ENCODE measurements at regions not wholly inside any gene's neighbourhood (a gene's known extent, or its start where the extent isn't known, plus 50 kb on each side); places are given as distances from the start of the nearest gene placed in this dataset.

GRCh38 chr16:51801635-51802034 is 650.6 kb upstream of the SALL1 start:
- H3K36me3 Mint-ChIP-seq (ENCODE audit: insufficient read depth): no peaks in the 10 kb centered on the region
- no peaks in the 10 kb centered on the region for H3K9me3 Mint-ChIP-seq
- H3K4me1 Mint-ChIP-seq (ENCODE audit: low read depth): no peaks in the 10 kb centered on the region
- H3K4me3 Mint-ChIP-seq: no peak overlapping the region
- H3K27me3 Mint-ChIP-seq (ENCODE audit: low read depth): no peaks in the 10 kb centered on the region
- DNase-seq (no peak), ATAC-seq (no peak)

DNA sequence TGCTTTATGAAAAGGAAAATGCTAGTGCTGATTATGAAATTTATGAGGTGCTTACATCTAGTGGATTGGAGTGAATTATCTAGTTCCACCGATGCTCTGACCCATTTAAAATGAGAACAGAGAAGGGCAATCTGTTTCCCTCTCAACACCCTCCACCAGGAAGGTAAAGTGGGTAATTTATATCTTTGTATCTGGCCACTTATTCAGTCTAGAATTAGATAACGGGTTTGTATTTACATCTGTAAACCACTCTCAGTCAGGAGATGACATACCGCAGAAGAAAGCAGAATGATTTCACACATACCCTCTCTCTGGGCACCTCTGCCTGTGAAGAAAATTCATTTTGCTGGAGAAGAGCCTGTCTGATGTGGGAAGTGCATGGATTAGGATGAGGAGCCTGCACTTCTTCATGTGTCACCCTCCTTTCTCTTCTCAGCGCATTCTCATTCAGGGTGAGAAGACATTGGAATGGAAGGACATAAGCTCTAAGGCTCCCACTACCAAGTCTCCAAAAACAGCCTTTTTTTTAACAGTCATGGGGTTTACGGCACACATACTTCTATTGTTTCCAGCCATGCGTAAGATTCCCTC is 646.7 kb upstream of the SALL1 start:
- no peaks in the 10 kb centered on the region for H3K4me1 Mint-ChIP-seq (ENCODE audit: low read depth)
- DNase-seq: no peak

GRCh38 chr16:51779240-51779639 is 628.2 kb upstream of the SALL1 start:
- ATAC-seq (no peak), DNase-seq (no peak)
- Mint-ChIP-seq H3K4me3 (no peak overlapping the region), H3K36me3 (ENCODE audit: insufficient read depth) (no peaks in the 10 kb centered on the region), H3K9me3 (peaks cover 3% of the 10 kb centered on the region), H3K27me3 (ENCODE audit: low read depth) (no peaks in the 10 kb centered on the region), H3K4me1 (ENCODE audit: low read depth) (no peaks in the 10 kb centered on the region)

More for the DNA sequence above, 646.7 kb upstream of the SALL1 start:
- no peaks in the 10 kb centered on the region for H3K36me3 Mint-ChIP-seq (ENCODE audit: insufficient read depth)
- H3K4me3 Mint-ChIP-seq: no peak overlapping the region
- H3K27me3 Mint-ChIP-seq (ENCODE audit: low read depth): no peaks in the 10 kb centered on the region
- H3K9me3 Mint-ChIP-seq: peaks cover 5% of the 10 kb centered on the region
- ATAC-seq: no peak

DNA sequence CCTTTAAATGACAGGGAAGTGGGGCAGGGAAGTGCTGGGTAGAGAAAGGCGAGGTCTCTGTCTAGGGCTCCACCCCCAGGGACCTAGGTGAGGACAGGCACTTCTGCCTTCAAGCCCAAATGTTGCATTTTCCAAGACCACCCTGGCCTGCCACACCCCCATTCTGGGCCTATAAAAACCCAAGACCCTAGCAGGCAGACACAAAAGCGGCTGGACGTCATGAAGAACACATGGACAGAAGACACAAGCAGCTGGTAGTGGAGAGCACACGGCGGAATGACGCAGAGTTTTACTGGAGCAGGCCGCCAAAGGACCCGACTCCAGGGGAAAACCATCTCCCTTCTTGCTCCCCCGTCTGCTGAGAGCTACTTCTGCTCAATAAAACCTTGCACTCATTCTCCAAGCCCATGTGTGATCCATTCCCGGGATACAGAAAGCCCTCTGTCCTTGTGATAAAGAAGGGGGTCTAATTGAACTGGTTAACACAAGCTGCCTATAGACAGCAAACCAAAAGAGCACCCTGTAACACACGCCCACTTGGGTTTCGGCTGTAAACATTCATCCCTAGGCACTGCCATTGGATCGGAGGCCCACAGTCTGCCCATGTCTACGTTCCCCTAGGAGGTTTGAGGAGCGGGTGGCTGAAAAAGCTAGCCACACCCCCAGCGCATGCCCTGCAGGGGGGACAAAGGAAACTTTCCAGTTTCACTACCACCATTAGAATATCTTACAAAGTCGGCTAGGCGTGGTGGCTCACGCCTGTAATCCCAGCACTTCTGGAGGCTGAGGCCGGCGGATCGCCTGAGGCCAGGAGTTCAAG is 622.2 kb upstream of the SALL1 start:
- H3K4me3 Mint-ChIP-seq: no peak overlapping the region
- ATAC-seq (no peak), DNase-seq (no peak)
- H3K9me3 Mint-ChIP-seq: peaks cover under 1% of the 10 kb centered on the region
- H3K4me1 Mint-ChIP-seq (ENCODE audit: low read depth): no peaks in the 10 kb centered on the region
- H3K36me3 Mint-ChIP-seq (ENCODE audit: insufficient read depth): no peaks in the 10 kb centered on the region
- no peaks in the 10 kb centered on the region for H3K27me3 Mint-ChIP-seq (ENCODE audit: low read depth)

- DNase-seq (no peak), ATAC-seq (no peak)
- Mint-ChIP-seq H3K9me3 (no peaks in the 10 kb centered on the region), H3K4me3 (no peak overlapping the region), H3K4me1 (ENCODE audit: low read depth) (no peaks in the 10 kb centered on the region), H3K36me3 (ENCODE audit: insufficient read depth) (no peaks in the 10 kb centered on the region), H3K27me3 (ENCODE audit: low read depth) (peaks cover 6% of the 10 kb centered on the region)
Measured at GRCh38 chr16:51766739-51767138, 615.7 kb upstream of the SALL1 start.

DNA sequence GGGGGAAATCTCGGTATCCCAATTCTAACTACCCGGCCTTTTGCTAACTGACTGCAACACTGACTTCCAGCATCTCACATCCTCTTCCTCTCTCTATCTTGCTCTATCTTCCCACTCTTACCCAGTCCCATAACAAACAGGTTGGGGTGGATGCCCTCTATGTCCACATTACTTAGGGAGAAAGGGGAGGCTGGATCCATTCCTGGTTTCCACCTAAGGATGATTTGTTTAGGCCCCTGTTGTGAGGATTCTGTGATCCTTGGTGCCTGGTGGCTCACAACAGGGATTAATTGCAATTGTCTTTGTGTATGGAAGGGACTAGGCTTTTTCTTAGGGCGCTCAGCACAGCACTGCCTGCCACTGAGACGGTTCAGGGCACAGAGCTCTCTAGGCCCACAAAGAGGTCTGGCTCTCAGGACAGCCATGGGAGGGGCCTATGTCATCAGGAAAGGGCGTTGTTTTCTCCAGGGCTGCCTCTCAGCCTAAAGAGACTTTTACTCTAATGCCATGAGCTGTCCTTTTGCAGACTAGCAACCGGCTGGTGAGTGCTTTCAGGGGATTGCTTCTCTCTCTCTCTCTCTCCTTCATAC is 612.1 kb upstream of the SALL1 start:
- H3K27me3 Mint-ChIP-seq (ENCODE audit: low read depth): peaks cover 8% of the 10 kb centered on the region
- H3K36me3 Mint-ChIP-seq (ENCODE audit: insufficient read depth): no peaks in the 10 kb centered on the region
- no peaks in the 10 kb centered on the region for H3K9me3 Mint-ChIP-seq
- H3K4me1 Mint-ChIP-seq (ENCODE audit: low read depth): no peaks in the 10 kb centered on the region
- DNase-seq (no peak), ATAC-seq (no peak)
- no peak overlapping the region for H3K4me3 Mint-ChIP-seq

DNA sequence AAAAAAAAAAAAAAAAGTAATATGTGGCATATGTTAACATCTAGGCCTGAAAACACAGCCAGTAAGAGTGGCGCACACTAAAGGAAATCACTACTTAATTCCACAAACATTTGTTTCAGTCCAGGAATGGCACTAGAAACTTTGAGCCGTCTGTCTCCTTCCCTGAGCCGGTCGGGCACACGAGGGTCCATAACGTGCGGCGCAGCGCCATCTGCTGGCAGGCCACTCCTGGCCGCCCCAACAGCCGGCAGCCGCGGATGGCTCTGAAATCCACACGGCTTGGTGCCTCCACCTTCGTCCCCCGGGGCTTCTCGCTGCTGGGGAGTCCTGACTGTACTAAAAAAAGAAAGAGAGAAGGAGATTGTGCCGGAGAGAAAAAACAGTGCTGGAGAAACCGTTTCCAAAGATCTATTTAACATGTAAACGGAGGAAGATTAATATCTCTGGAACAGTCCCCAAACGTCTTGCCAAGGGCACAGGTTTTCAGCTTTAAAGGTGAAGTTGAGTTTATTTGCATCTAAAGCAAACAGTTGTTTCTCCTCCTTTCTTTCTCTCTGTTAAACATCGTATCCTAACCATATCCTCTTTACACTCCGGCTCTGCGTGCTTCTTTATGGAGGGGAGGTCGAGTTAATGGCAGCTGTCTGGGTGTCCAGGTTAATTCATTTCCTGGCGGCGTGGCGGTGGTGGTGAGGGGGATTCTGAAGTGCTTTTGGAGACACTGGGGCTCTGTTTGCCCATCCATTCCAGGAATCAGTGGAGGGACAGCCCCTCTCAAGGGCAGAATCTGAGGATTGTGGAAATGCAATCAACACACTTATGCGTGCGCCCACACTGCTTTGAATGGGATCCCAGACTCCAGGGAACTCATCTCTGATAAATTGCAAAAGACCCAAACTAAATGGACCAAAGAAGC is 611.3 kb upstream of the SALL1 start:
- Mint-ChIP-seq H3K27me3 (ENCODE audit: low read depth) (peaks cover 8% of the 10 kb centered on the region), H3K4me3 (no peak overlapping the region), H3K4me1 (ENCODE audit: low read depth) (no peaks in the 10 kb centered on the region), H3K9me3 (no peaks in the 10 kb centered on the region), H3K36me3 (ENCODE audit: insufficient read depth) (no peaks in the 10 kb centered on the region)
- peak; percentile 38 to 55 for ATAC-seq
- no peak for DNase-seq

- no peaks in the 10 kb centered on the region for H3K9me3 Mint-ChIP-seq
- peaks cover 8% of the 10 kb centered on the region for H3K27me3 Mint-ChIP-seq (ENCODE audit: low read depth)
- H3K36me3 Mint-ChIP-seq (ENCODE audit: insufficient read depth): no peaks in the 10 kb centered on the region
- DNase-seq (no peak), ATAC-seq (no peak)
- no peak overlapping the region for H3K4me3 Mint-ChIP-seq
- no peaks in the 10 kb centered on the region for H3K4me1 Mint-ChIP-seq (ENCODE audit: low read depth)
Measured at GRCh38 chr16:51761001-51761400, 609.9 kb upstream of the SALL1 start.

DNA sequence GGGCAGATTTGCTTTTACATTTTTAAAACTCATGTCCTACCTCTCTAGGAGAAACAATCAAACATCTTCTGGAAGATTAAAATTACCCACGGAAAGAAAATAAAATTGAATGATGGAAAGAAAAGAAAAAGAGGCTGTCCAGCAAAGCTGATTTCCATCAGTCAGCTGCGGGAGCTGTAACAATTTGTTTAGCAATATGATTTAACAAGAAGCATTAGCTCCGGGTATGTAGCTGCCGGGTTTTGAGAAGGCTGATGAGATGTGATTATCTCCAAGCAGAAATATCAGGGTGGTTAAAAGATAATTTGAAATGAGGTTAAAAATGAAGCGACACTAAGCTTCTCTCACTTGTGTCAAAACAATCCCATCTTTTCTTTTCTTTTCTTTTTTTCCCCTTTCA is 608.9 kb upstream of the SALL1 start:
- ATAC-seq (no peak), DNase-seq (no peak)
- no peaks in the 10 kb centered on the region for H3K9me3 Mint-ChIP-seq
- H3K4me3 Mint-ChIP-seq: no peak overlapping the region
- H3K27me3 Mint-ChIP-seq (ENCODE audit: low read depth): peaks cover 8% of the 10 kb centered on the region
- no peaks in the 10 kb centered on the region for H3K36me3 Mint-ChIP-seq (ENCODE audit: insufficient read depth)
- H3K4me1 Mint-ChIP-seq (ENCODE audit: low read depth): no peaks in the 10 kb centered on the region

- peaks cover 8% of the 10 kb centered on the region for H3K27me3 Mint-ChIP-seq (ENCODE audit: low read depth)
- H3K9me3 Mint-ChIP-seq: no peaks in the 10 kb centered on the region
- no peak overlapping the region for H3K4me3 Mint-ChIP-seq
- H3K4me1 Mint-ChIP-seq (ENCODE audit: low read depth): no peaks in the 10 kb centered on the region
- H3K36me3 Mint-ChIP-seq (ENCODE audit: insufficient read depth): no peaks in the 10 kb centered on the region
- DNase-seq (no peak), ATAC-seq (no peak)
Measured at GRCh38 chr16:51759329-51759728, 608.3 kb upstream of the SALL1 start.

- no peak overlapping the region for H3K4me3 Mint-ChIP-seq
- no peaks in the 10 kb centered on the region for H3K9me3 Mint-ChIP-seq
- no peaks in the 10 kb centered on the region for H3K4me1 Mint-ChIP-seq (ENCODE audit: low read depth)
- ATAC-seq: no peak
- no peak for DNase-seq
- peaks cover 8% of the 10 kb centered on the region for H3K27me3 Mint-ChIP-seq (ENCODE audit: low read depth)
- H3K36me3 Mint-ChIP-seq (ENCODE audit: insufficient read depth): no peaks in the 10 kb centered on the region
Measured at GRCh38 chr16:51757921-51758479, 606.9 kb upstream of the SALL1 start.

DNA sequence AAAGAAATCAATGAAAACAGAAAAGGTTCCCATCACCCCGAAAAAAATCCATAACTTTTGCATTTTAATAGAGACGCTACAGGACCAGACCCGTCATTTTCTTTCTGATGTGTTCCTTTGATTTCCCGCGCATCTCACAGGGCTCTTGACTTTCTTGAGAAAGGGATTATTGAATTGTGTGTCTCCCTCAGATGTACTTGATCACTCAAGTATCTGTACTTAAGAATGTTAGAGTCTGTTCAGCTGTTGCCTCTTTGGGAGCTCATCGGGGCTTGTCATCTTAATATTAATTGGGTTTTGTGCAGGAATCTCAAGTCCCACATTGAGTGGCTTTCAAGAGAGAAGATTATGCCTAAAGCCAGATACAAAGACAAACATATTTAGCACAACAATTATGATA is 606.4 kb upstream of the SALL1 start:
- Mint-ChIP-seq H3K4me1 (ENCODE audit: low read depth) (no peaks in the 10 kb centered on the region), H3K4me3 (no peak overlapping the region), H3K27me3 (ENCODE audit: low read depth) (peaks cover 8% of the 10 kb centered on the region), H3K9me3 (no peaks in the 10 kb centered on the region), H3K36me3 (ENCODE audit: insufficient read depth) (no peaks in the 10 kb centered on the region)
- ATAC-seq (no peak), DNase-seq (no peak)

DNA sequence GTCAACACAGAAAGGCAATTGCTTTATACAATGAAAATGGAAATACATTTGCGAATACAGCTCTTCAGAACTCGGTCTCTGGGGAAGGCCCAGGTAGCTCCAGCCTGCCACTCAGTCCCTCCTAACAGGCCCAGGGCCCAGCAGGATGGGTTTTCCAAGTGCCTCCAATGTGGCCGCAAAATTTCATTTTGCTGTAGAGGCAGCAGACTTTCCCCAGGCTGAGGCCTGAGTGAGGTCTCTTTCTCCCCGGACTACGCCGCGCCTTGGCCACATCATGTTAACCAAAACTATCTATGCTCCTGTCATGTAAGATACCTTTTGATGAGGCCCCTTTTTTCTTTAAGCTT is 606.0 kb upstream of the SALL1 start:
- no peaks in the 10 kb centered on the region for H3K9me3 Mint-ChIP-seq
- no peak overlapping the region for H3K4me3 Mint-ChIP-seq
- DNase-seq: no peak
- peaks cover 4% of the 10 kb centered on the region for H3K27me3 Mint-ChIP-seq (ENCODE audit: low read depth)
- no peaks in the 10 kb centered on the region for H3K4me1 Mint-ChIP-seq (ENCODE audit: low read depth)
- H3K36me3 Mint-ChIP-seq (ENCODE audit: insufficient read depth): no peaks in the 10 kb centered on the region
- ATAC-seq: no peak

DNA sequence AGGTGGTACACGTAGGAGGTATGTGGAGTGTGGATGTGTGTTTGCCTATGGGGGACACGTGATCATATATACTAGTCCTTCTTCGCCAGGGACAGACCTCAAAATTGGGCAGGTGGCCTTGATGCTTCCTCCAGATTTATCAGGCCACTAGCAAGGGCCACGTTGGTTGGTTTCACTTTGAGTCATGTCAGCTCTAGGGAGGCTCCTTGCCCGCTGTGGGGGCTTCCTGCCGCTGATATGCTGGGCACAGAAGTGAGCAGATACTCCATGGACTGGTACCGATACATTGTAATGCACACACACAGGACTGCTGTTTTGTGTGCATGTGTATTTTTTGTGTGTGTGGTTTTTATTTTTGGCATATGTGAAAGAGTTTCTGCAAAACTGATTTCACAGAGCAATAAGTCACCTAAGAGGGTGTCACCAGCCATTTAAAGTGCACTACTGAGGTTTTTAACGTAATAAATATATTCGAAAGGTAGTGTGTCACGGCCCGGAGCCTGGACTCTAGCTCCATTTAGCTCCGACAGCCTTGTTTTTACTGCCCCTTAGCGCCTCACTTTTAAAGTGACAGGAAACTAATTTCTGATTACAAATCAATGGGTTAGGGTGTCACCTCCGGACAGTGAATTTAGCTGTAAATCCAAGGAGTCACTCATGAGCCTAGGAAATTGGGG is 605.5 kb upstream of the SALL1 start:
- Mint-ChIP-seq H3K4me1 (ENCODE audit: low read depth) (no peaks in the 10 kb centered on the region), H3K4me3 (no peak overlapping the region), H3K9me3 (no peaks in the 10 kb centered on the region), H3K27me3 (ENCODE audit: low read depth) (peaks cover 2% of the 10 kb centered on the region), H3K36me3 (ENCODE audit: insufficient read depth) (no peaks in the 10 kb centered on the region)
- no peak for DNase-seq
- no peak for ATAC-seq

All from activated T-cell treated with anti-CD3 and anti-CD28 coated beads, Interleukin-2, amount 50 U/mL, for 4 hours (primary cell).